SW 1271 (cell line): ENCODE measurements at regions not wholly inside any gene's neighbourhood (a gene's known extent, or its start where the extent isn't known, plus 50 kb on each side); places are given as distances from the start of the nearest gene placed in this dataset.

Source experiments
- DNase-seq, 2 experiments: peaks; one replicate each; lab custom pipeline; 2025; lab: John Stamatoyannopoulos, UW

- no peak for DNase-seq
These were observed 696.2 kb upstream of the WWC1 start for GRCh38 chr5:167595196-167595595.

GRCh38 chr5:167598166-167598565 lies 693.3 kb upstream of the WWC1 start:
- DNase-seq = no peak

- no peak for DNase-seq
These were observed 689.4 kb upstream of the WWC1 start for GRCh38 chr5:167602067-167602466.

GRCh38 chr5:167603135-167603534 lies 688.3 kb upstream of the WWC1 start:
- DNase-seq = no peak

- no peak for DNase-seq
These were observed 682.8 kb upstream of the WWC1 start for GRCh38 chr5:167608390-167609272.

GRCh38 chr5:167614294-167615021 lies 677.0 kb upstream of the WWC1 start:
- DNase-seq = no peak

- no peak for DNase-seq
These were observed 675.2 kb upstream of the WWC1 start for GRCh38 chr5:167616043-167616890.

- no peak for DNase-seq
These were observed 668.1 kb upstream of the WWC1 start for GRCh38 chr5:167623354-167623753.

GRCh38 chr5:167624053-167624452 lies 667.4 kb upstream of the WWC1 start:
- no peak for DNase-seq

GRCh38 chr5:167626341-167627123 lies 664.9 kb upstream of the WWC1 start:
- DNase-seq = no peak

- no peak for DNase-seq
These were observed 661.8 kb upstream of the WWC1 start for GRCh38 chr5:167629634-167630033.

GRCh38 chr5:167631191-167631590 lies 660.3 kb upstream of the WWC1 start:
- no peak for DNase-seq

GRCh38 chr5:167633114-167633513 lies 658.3 kb upstream of the WWC1 start:
- no peak for DNase-seq

GRCh38 chr5:167633931-167634341 lies 657.5 kb upstream of the WWC1 start:
- peak; percentile 12 to 48 for DNase-seq

GRCh38 chr5:167634432-167634831 lies 657.0 kb upstream of the WWC1 start:
- peak in 1 of 2 experiments; percentile 40 for DNase-seq

GRCh38 chr5:167638816-167639215 lies 652.6 kb upstream of the WWC1 start:
- DNase-seq = no peak

- DNase-seq = no peak
These were observed 652.2 kb upstream of the WWC1 start for GRCh38 chr5:167639273-167639672.

GRCh38 chr5:167639766-167640165 lies 651.7 kb upstream of the WWC1 start:
- peak; percentile 15 to 67 for DNase-seq

GRCh38 chr5:167642181-167642580 lies 649.3 kb upstream of the WWC1 start:
- no peak for DNase-seq

- DNase-seq = peak; percentile 38 to 88
These were observed 648.5 kb upstream of the WWC1 start for GRCh38 chr5:167642779-167643517.
